ENCODE measurements at regions not wholly inside any gene's neighbourhood (a gene's known extent, or its start where the extent isn't known, plus 50 kb on each side); places are given as distances from the start of the nearest gene placed in this dataset.

DNA sequence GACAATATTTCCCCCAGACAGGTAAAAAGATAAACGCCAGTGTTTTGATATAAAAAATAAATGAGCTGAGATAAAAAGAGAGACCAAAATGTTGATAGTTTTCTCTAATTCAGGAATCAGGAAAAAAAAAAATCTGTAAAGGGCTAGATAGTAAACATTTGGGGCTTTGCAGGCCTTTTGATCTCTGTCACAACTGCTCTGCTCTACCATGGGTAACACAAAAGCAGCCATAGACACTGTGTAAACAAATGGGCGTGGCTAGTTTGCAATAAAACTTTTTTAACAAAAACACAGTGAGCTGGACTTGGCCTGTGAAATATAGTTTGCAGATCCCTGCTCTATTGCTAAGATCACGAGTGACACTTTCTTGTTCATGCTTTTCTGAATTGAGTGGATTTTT, 219.1 kb upstream of the STXBP5 start:
- no peak for TF ChIP-seq CTCF (conservative IDR thresholded peaks at IDR 0.05; ENCODE audit: low read depth, low read length)
- TF ChIP-seq EZH2phosphoT487 (IDR thresholded peaks at IDR 0.05; ENCODE audit: borderline replicate concordance, low read length): no peak
- TF ChIP-seq EZH2 (IDR thresholded peaks at IDR 0.05; ENCODE audit: low read length, unreplicated experiment): no peak

Measured in PC-3 (cell line).